HG02678 (cell line): ENCODE measurements at regions not wholly inside any gene's neighbourhood (a gene's known extent, or its start where the extent isn't known, plus 50 kb on each side); places are given as distances from the start of the nearest gene placed in this dataset.

Source experiments
- ATAC-seq: cut with Tn5 transposase; IDR thresholded peaks from one replicate; pipeline ENCODE4 v1.9.1; 2021; ENCODE audit warnings: mild to moderate bottlenecking, moderate library complexity; ENCODE audit not compliant: unreplicated experiment

DNA sequence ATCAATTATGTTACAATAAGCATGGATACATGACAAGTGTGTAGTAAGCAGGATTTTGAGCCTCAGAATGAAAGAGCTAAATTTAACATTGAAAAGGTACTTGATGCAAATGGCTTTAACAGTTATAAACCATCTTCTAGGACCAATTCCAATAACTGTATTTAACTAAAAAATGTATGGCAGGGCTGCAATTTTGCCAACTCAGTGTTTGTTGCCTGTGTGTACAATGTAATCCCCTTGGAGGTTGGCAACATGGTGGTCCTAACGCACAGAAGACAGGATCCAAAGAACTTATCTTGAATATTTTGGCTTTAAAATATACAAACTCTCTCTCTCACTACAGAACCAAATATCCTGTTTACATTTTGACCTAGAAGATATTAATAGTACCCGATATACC is 2314.1 kb downstream of the LRRC4C start:
- no peak for ATAC-seq

DNA sequence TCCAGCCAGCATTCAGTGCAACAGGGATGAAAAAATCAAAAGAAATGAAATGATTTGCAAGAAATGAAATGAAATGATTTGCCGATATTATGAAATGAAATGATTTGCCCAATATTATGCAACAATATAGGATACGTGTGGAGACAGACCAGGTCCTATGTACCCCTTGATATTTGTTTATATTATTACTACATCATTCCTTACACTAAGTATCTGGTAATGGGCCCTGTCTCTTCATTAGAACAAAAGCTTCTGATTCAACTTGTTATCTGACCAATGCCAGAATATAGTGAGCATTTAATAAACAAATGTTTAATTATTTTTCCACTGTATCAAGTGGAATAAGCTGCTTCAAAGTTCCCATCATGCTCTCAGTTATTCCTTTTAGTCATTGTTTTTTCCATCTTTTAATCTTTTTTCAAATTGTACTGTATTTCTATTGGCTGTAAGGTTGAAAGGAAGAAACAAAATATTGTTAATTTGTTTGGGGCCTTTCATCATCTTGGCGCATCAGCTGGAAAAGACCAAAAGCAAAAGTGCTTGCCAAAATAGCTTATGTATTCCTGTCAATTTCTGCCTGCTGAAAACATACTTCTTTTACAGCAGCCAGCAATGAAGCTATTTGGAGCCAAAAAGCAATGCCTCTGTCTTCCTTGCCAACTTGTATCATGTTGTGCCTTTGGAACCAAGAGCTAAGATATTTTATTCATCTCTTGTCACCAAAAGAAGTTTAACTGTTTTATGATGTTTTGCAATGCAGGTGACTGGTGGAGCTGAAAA is 2314.9 kb downstream of the LRRC4C start:
- no peak for ATAC-seq

DNA sequence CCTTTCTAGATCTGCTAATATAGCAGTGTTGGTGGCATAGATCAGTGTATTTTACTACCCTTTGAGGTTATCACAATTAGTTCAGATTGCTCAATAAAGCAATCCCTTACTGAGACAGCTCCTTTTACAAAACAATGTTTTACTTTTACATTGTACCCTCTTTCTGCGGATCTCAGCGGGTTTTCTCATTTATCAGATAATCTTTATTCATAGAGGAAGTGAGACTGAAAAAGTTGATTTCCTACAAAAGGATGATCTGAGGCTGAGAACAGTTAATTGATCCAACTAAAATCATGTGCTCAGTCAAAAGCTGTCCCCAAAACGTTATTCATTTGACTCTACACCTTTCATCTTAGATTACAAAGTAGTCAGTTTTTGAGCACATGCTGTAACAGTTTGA is 2319.9 kb downstream of the LRRC4C start:
- no peak for ATAC-seq

DNA sequence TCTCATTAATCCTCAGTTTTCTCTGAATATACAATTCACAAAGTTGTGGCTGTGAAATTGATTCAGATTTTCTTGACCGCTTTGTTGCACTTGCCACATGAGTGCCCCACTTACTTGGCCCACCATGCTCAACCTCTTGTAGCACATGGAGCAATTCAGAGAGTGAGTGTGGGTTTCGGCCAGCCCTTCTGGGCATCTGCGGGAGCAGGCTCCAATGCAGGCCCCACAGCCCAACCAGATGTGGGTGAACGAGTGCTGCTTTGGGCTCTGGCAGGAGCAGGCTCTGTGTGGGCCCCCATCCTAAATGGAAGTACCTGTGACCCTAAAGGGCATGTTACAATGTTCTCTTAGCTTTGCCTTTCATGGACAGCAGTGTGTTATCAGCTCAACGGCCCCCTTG is 2338.6 kb downstream of the LRRC4C start:
- ATAC-seq, result no peak

DNA sequence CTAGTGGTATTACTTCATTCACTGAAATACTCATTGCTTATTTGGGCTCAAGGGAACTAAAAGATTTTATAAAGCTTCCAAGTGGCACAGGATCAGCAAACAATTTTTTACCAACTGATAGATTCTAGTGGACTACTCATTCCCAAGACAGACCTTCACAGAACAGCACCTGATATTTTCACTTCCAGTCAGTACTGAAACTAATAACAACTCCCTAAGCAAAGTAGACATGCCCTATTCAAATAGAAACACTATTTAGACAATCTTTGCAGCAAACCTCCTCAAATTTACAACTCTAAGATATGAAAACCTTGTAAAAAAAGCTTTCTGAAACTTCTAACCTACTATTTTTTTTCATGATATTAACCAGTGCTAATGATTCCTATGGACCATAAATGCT is 2345.8 kb downstream of the LRRC4C start:
- no peak for ATAC-seq

DNA sequence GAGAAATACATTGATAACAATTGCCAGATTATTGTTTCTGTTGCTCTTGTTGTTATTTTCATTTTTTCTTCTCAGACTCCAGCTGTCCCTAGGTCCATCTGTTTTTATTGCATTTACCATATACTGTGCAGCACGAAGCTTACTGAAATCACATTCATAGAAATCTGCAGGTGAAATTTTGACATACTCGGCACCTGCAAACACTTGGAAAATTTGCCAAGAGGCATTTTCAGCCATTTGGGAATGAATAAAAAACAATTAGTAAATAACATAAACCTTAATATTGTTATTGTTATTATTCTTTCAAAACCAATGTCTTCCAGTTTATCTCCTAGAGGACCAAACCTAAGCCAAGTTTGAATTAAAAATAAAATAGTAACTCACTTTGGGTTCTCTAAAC is 2357.2 kb downstream of the LRRC4C start:
- no peak for ATAC-seq

DNA sequence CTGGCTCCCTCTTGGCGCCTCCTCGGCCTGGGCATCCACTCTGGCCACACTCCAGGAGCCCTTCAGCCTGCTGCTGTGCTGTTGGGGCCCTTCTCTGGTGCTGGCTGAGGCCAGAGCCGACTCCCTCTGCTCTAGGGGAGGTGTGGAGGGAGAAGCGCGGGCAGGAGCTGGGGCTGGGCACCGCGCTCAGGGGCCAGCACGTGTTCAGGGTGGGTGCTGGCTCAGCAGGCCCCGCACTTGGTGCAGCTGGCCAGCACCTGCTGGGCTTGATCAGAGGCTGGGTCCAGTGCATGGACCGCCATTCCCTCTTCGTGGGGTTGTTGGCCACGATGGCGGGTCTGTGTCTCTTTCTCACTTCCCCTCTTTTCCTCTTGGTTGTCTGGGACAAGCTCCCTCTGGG is 2381.0 kb downstream of the LRRC4C start:
- ATAC-seq, result no peak

DNA sequence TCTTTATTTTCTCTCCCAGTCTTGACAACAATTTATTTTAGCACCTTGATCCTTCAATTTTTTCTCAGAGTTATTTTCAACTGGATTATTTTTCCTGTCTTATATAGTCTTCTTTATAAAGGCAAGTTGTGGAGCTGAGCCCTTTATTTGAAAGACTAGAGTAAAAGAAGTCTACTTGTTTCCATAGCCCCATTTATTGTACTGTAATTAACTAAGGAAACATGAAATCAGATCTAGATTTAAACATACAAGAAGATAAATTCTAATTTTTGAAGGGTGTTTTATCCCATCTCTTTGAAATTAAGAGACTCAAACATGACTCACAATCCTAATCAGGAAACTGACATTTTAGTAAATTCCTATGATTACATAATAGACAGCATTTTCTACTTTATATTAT is 2421.8 kb downstream of the LRRC4C start:
- ATAC-seq, result no peak

DNA sequence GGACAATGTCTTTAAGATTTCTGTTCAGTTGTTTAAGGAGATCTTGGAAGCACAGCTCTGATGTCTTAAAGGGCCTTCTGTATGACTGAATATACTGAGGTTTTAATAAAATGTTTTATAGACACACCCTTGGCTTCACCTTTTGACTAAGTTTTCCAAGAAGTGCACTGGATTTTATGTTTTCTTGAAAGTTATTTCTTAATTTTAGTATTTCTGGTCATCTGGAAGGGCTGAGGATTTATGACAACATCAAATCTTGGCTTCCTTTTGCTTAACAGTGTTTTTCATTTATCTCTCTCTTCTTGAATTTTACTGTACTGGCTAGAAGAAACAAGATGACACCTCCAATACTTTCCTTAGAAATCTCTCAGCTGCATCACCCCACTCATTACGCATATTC is 2423.4 kb downstream of the LRRC4C start:
- ATAC-seq, result no peak

DNA sequence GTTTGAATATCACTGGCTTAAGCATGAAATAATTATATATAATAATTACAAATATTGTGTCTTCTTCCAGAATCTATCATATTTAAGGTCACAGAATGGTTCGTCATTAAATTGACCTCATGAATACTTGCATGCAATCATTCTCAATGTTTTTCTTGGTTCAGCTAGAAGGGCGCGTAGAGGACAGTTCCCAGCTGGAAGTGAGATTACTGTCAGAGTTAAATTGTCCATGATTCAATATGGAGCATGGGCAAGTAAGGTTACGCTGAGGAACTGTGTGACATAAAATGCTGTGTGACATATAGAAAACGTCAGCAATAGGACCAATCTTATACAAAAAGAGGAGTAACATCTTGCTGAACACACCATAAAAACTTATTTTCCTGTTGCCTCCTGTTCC is 2423.5 kb upstream of the RAG2 start:
- ATAC-seq, result no peak

DNA sequence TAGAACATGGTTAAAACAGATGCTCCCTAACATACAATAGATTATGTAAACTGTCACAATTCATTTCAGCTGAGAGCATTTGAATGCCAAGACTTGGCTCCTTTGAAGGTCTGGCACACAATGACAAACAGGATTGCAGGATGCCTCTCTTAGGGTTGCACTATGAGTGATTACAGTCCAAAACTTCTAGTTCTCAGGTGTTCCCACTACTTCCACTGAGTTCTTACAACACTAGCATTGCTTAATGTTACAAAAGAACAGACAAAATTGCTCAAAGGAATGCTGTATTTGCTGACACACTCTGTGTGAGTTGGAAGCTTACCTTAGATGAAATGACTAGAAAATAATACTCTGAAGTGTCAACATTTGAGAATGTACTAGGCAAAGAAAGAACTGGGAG is 2413.8 kb upstream of the RAG2 start:
- no peak for ATAC-seq

DNA sequence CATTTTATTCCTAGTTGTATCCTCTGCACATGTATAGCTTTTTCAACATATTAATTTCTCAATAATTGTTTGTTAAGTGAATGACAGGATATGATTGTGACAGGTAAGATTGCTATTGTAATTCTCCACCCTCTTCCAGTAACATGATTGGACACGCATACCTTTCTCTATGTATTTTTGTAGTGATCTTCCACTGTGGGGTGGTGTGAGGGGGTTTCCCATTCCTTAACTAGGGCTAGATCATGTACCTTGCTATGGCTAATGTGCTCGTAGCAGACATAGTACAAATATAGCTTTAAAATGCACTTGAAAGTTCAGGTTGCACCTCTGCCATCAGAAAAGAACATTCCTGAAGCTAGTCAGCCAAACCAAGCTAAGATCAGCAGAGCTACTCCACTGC is 2392.8 kb upstream of the RAG2 start:
- no peak for ATAC-seq

DNA sequence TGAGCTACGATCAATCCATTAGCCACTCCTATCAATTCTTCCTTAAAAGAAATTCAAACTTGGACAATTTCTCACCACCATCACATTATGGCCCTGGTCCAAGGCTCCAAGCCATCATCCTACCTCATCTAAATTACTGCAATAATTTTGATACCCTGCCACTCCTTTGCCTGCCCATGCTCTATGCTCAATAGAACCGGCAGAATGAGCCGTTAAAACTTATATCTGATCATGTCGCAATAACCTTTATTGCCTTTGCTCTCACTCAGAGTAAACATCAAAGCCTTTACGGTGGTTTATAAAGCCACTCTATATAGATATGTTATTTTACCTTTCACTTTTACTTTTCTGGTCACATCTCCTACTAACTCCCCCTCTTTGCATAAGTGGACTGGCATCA is 2392.1 kb upstream of the RAG2 start:
- ATAC-seq, result no peak

DNA sequence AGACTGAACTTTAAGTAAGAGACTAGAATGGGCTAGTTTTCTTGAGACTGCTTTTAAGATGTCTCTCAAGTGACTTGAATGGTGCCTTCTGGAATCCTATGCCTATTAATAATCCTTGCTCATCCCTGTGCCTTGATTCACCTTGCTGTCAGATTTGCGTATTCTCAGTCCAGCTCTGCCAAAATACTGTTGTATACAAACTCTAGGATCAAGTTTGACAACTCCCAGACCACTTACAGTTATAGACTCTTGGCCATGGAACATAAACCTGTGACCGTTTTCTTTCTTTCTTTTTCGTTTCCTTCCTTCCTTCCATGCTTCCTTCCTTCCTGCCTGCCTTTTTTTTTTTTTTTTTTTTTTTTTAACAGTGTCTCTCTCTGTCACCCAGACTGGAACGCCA is 2390.9 kb upstream of the RAG2 start:
- ATAC-seq, result no peak

DNA sequence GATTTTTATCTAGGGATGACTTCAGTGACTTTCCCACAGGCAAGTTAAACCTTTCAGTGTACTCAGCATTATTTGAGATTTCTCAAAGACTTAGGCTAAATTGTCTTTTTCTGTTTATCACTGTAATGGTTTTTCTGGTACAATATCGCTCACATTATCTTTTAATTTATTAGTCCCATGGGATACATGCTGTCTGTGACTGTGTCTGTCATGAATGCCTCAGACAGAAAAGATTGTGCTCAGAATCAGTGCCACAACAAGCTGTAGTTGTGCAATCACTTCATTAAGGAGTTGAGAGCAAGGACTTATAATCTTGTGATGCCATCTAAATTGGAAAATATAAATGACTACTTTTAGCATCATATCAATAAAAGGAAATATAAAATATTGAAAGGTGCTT is 2374.2 kb upstream of the RAG2 start:
- no peak for ATAC-seq

DNA sequence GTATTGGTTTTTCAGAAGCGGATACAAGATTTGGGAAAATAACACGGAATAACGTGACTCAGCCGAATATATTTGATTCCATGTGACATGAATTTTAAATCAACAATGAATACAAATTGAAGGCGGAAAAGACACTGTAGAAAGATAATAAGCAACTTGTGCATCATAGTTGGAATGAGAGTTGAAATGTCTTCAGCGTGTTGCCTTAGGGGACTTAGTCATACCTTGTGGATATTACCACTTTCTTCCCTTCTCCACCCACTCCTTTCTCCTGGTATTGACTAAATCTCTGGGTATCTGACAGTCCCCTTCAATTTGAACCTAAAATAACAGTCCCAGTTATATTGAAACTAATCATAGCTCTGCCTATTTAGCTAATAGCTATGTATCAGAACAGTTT is 2373.1 kb upstream of the RAG2 start:
- no peak for ATAC-seq

DNA sequence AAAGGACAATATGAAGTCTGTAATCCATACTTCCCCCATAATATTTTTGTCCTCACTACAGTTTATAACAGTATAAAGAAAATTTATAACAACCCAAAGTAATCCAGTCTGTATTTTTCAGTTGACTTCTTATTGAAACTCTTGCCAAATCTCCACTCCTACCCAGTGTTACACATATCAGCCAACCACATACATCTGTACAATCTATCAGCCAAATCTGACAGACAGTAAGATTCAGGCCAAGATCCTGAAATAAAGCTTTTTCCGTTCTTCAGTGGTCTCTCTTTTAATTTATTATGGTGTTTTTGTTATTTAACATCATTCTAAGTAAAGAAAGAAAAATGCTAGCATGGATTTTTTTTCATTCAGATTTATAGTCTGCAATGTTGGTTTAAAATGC is 2370.9 kb upstream of the RAG2 start:
- ATAC-seq, result no peak

DNA sequence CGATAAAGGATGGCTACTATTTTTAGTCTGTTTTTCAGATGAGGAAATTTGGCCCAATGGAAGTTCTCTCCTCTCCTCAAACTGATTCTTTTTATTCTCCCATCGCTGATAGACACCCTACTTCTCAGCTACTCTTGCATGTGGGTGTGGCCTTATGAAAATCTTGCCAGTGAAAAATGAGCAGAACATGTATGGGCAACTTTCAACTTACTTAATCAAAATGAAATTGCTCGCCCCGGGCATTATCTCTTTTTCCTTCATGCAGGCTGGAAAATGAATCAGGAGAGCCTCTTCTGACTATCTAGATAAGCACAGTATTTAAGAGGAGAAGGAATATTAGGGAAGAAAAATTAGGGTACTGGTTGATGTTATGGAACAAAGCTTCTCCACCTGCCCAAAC is 2354.7 kb upstream of the RAG2 start:
- ATAC-seq, result no peak

DNA sequence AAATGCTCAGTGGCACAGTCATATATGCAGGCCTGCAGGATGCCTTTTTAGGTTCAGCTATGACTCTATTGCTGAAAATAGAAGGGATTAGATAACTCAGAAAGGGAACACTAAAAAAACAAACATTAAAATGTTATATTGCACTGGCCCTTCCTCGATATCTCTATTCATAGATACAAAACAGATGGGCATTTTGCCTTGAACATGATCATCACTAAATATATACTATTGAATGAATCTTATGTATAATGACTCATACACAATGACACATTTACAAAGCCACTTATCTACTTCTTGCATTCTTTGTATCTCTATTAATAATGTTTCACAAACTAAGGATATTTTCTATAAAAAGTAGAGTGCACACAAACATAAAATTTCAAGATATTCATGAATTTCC is 2352.8 kb upstream of the RAG2 start:
- ATAC-seq, result no peak

DNA sequence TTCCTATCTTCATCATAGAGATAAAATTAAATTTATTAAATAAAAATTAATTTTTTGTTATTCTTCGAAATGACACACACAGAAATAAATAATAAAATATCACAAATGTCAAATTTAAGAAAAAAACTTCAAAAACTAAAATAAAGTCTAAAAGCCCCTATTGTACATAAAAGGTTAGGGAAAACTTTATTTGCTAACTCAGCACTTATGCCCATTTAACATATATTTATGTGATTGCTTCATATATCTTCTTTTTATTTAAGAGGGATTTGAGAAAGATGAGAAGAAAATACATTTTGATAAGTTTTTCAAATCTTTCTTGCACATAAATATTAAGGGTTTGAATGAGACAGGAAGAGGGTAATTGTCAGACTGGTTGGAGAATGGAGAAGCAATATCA is 2350.4 kb upstream of the RAG2 start:
- ATAC-seq, result no peak

DNA sequence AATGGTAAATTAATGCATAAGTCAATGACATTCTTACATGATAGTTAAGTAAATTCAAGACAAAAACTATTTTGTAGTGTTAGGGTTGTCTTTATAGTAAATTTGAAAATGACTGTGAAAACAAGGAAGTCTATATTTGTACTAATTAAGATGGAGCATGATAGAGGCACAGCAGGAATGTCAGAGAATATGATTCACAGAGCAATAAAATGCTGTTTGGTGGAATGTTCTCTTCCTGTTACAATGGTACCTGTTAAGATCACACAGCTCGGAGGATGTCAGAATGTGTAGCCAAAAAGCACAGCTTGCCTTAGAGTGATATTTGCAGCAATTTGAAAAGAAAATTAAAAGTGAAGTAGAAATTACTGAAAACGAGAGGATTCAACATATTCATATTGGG is 2339.7 kb upstream of the RAG2 start:
- no peak for ATAC-seq

DNA sequence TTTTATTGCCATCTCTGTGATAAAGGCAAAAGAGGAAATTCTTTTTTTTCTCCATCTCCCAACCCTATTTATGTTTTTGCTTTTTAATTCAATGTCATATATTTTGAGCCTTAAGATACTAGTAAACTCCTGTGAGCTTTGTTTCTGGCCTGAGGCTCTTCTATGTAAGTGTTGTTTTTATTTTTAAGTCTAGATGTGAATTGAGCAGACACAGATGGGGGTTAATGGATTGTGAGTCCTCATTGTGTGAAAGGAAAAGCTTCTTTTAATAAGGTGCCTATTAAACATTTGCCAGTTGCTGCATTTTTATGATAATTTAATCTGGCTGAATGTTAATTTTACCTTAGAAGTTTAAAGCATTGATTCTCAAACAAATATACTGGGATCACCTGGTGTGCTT is 2337.9 kb upstream of the RAG2 start:
- ATAC-seq, result no peak

DNA sequence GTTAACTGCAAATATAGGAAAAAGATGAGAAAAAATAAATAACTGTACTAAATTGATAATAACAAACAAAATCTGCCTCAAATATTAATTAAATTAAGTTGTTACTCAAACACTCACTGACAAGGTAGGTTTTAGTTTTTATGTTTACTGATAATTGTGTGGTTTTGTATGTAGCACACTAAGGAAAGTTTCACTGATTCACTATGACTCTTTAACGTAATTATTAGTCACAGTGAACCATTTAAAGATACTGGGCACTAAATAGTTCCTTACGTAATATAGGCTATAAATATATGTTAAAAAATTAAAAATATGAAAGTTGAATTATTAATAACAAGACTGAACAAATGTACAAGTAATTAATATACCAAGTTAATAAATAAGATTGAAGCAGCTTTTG is 2330.0 kb upstream of the RAG2 start:
- ATAC-seq, result no peak
